Brain microvascular endothelial cell (primary cell): ENCODE measurements at regions not wholly inside any gene's neighbourhood (a gene's known extent, or its start where the extent isn't known, plus 50 kb on each side); places are given as distances from the start of the nearest gene placed in this dataset.

Experiments
- DNase-seq: peaks from one replicate; pipeline ENCODE4 v3.0.0-alpha.2; 2020
- H3K27ac ChIP-seq: fragments of 250-450 bp; sonication (Bioruptor Pico); 2 replicates; pipeline ENCODE4 v1.5.1; 2020; ENCODE audit warnings: mild to moderate bottlenecking, moderate library complexity
- H3K27me3 ChIP-seq: fragments of 250-450 bp; sonication (Bioruptor Pico); replicated peaks from 2 replicates; pipeline ENCODE4 v1.5.1; 2020; ENCODE audit warnings: mild to moderate bottlenecking
- H3K36me3 ChIP-seq: fragments of 250-450 bp; sonication (Bioruptor Pico); replicated peaks from 2 replicates; pipeline ENCODE4 v1.5.1; 2020; ENCODE audit warnings: mild to moderate bottlenecking
- H3K4me3 ChIP-seq: 2 replicates; pipeline ENCODE4 v1.5.1; 2011; ENCODE audit warnings: low read depth, mild to moderate bottlenecking, control low read depth, low read length, moderate library complexity
- CTCF ChIP-seq: IDR thresholded peaks from 2 replicates; pipeline ENCODE4 v1.5.1; 2011; ENCODE audit warnings: low read depth, mild to moderate bottlenecking, moderate library complexity, low read length, control low read depth, inconsistent platforms; ENCODE audit errors: missing control alignments
- in situ Hi-C: cut with HindIII; loops from 2 replicates; pipeline ENCODE4 v1.10.0; 2017; ENCODE audit warnings: low sequenced_read_pairs, low pct_ligation_motif_present

- in situ Hi-C loops: no loop called here
- peak; percentile 60 for DNase-seq
- no peaks in the 10 kb centered on the region for H3K36me3 ChIP-seq
- TF ChIP-seq CTCF: peak; percentile 77
- no peak overlapping the region for H3K27ac ChIP-seq
- H3K27me3 ChIP-seq: no peaks in the 10 kb centered on the region
- no peak overlapping the region for H3K4me3 ChIP-seq
Observed at GRCh38 chr6:137799950-137800568, 67.0 kb upstream of the TNFAIP3 start.

- in situ Hi-C loops: no loop called here
- no peak for DNase-seq
- H3K36me3 ChIP-seq: no peaks in the 10 kb centered on the region
- H3K27me3 ChIP-seq: no peaks in the 10 kb centered on the region
- TF ChIP-seq CTCF: no peak
- no peak overlapping the region for H3K4me3 ChIP-seq
- no peak overlapping the region for H3K27ac ChIP-seq
Observed at GRCh38 chr6:137800762-137801161, 66.3 kb upstream of the TNFAIP3 start.

GRCh38 chr6:137801352-137802114 lies 65.5 kb upstream of the TNFAIP3 start:
- Histone ChIP-seq H3K27me3 (no peaks in the 10 kb centered on the region), H3K4me3 (no peak overlapping the region), H3K36me3 (no peaks in the 10 kb centered on the region), H3K27ac (no peak overlapping the region)
- no peak for TF ChIP-seq CTCF
- in situ Hi-C loops: no loop called here
- no peak for DNase-seq

GRCh38 chr6:137802408-137803182 lies 64.5 kb upstream of the TNFAIP3 start:
- no peak for DNase-seq
- Histone ChIP-seq H3K27ac (no peak overlapping the region), H3K36me3 (no peaks in the 10 kb centered on the region), H3K4me3 (no peak overlapping the region), H3K27me3 (no peaks in the 10 kb centered on the region)
- TF ChIP-seq CTCF: no peak
- in situ Hi-C loops: no loop called here

- in situ Hi-C loops: no loop called here
- H3K4me3 ChIP-seq: no peak overlapping the region
- H3K36me3 ChIP-seq: no peaks in the 10 kb centered on the region
- H3K27ac ChIP-seq: no peak overlapping the region
- no peak for TF ChIP-seq CTCF
- no peak for DNase-seq
- H3K27me3 ChIP-seq: no peaks in the 10 kb centered on the region
Observed at GRCh38 chr6:137804637-137805036, 62.4 kb upstream of the TNFAIP3 start.
